H1 (cell line): ENCODE measurements at regions not wholly inside any gene's neighbourhood (a gene's known extent, or its start where the extent isn't known, plus 50 kb on each side); places are given as distances from the start of the nearest gene placed in this dataset.
A peak's percentile ranks its signal among the peaks of the same experiment; 100 is the strongest.

ENCODE experiments used
- CTCF ChIA-PET: fragments of 300-600 bp; sonication (Branson Sonifier 250); formaldehyde crosslinking; loops from one replicate; lab custom pipeline; 2021; ENCODE audit not compliant: partially characterized antibody; lab: Charles Lee
- POLR2A ChIA-PET: fragments of 300-600 bp; sonication (Branson Sonifier 250); formaldehyde crosslinking; loops from one replicate; lab custom pipeline; 2021; ENCODE audit warnings: inconsistent platforms; ENCODE audit not compliant: partially characterized antibody; lab: Charles Lee
- DNase-seq, 2 experiments: peaks; one replicate each; pipeline versions ENCODE4 v3.0.0 to v3.0.0-alpha.2; 2010 to 2022; ENCODE audit warnings: low spot score in 2 of 2, low read depth in 1 of 2, mixed read lengths in 1 of 2
- FAIRE-seq: peaks from 2 replicates; lab custom pipeline; 2011; peaks lifted over from hg19 to GRCh38; lab: Jason Lieb, UNC
- H2AFZ ChIP-seq: 2 replicates; pipeline ENCODE4 v1.8.1; 2012; ENCODE audit warnings: low read length, inconsistent platforms
- H2AK5ac ChIP-seq: 2 replicates; pipeline ENCODE4 v1.6.1; 2013; ENCODE audit warnings: low read depth, low read length
- H2BK120ac ChIP-seq: replicated peaks from 2 replicates; pipeline ENCODE3; 2013; ENCODE audit warnings: low read depth, low read length, inconsistent platforms
- H2BK12ac ChIP-seq: 2 replicates; pipeline ENCODE4 v1.6.1; 2013; ENCODE audit warnings: low read depth, low read length
- H2BK15ac ChIP-seq: 2 replicates; pipeline ENCODE4 v1.6.1; 2013; ENCODE audit warnings: low read length
- H2BK20ac ChIP-seq: 2 replicates; pipeline ENCODE4 v1.6.1; 2013; ENCODE audit warnings: low read length
- H2BK5ac ChIP-seq: 2 replicates; pipeline ENCODE4 v1.6.1; 2013; ENCODE audit warnings: low read depth, low read length
- H3K14ac ChIP-seq: 2 replicates; pipeline ENCODE4 v1.6.1; 2013; ENCODE audit warnings: inconsistent platforms; ENCODE audit not compliant: insufficient read length
- H3K18ac ChIP-seq: 2 replicates; pipeline ENCODE4 v1.6.1; 2013; ENCODE audit warnings: low read length; ENCODE audit errors: extremely low read depth
- H3K23ac ChIP-seq: 2 replicates; pipeline ENCODE4 v1.6.1; 2013; ENCODE audit warnings: inconsistent platforms; ENCODE audit not compliant: insufficient read length
- H3K23me2 ChIP-seq: 2 replicates; pipeline ENCODE4 v1.6.1; 2013; ENCODE audit warnings: low read depth, low read length
- H3K27ac ChIP-seq: 2 replicates; pipeline ENCODE4 v1.6.1; 2011; ENCODE audit warnings: low read depth, low read length, inconsistent platforms
- H3K27me3 ChIP-seq, 4 experiments: replicated peaks in 1 of 4; 1 replicate in 1 of 4; 2 replicates in 3 of 4; pipeline versions ENCODE4 v1.6.1 to v1.8.1; 2011 to 2013; ENCODE audit warnings: low read length in 3 of 4, mild to moderate bottlenecking in 3 of 4, inconsistent platforms in 2 of 4, mixed read lengths in 2 of 4, moderate library complexity in 1 of 4; ENCODE audit not compliant: control insufficient read depth in 3 of 4, insufficient read depth in 3 of 4; ENCODE audit errors: extremely low read depth in 1 of 4
- H3K36me3 ChIP-seq, 4 experiments: 2 replicates each; pipeline versions ENCODE4 v1.6.1 to v1.8.1; 2011 to 2013; ENCODE audit warnings: mild to moderate bottlenecking in 4 of 4, low read length in 3 of 4, moderate library complexity in 2 of 4, control low read depth in 1 of 4, inconsistent platforms in 1 of 4; ENCODE audit not compliant: insufficient read depth in 4 of 4, control insufficient read depth in 2 of 4
- H3K4ac ChIP-seq: replicated peaks from 2 replicates; pipeline ENCODE3; 2013; ENCODE audit warnings: low read length, low read depth, mixed read lengths, inconsistent platforms; ENCODE audit not compliant: insufficient read length
- H3K4me1 ChIP-seq, 4 experiments: replicated peaks in 1 of 4; 1 replicate in 1 of 4; 2 replicates in 3 of 4; pipeline versions ENCODE4 v1.6.1 to v1.8.1; 2011 to 2013; ENCODE audit warnings: low read length in 3 of 4, inconsistent platforms in 2 of 4, mixed read lengths in 1 of 4; ENCODE audit not compliant: insufficient read depth in 4 of 4, control insufficient read depth in 3 of 4
- H3K4me2 ChIP-seq, 2 experiments: 2 replicates each; pipeline versions ENCODE4 v1.6.1 to v1.8.1; 2011 to 2013; ENCODE audit warnings: low read depth in 2 of 2, low read length in 2 of 2, control low read depth in 1 of 2, inconsistent platforms in 1 of 2, mild to moderate bottlenecking in 1 of 2; ENCODE audit not compliant: insufficient read depth in 1 of 2
- H3K4me3 ChIP-seq, 4 experiments: fragments of 200-600, 300-600 bp in 1 of 4; sonication (generic), shearing (Covaris generic), sonication (Bioruptor Twin) in 1 of 4; 2 replicates each; pipeline versions ENCODE4 v1.5.1 to v1.8.1; 2011 to 2016; ENCODE audit warnings: low read length in 4 of 4, low read depth in 3 of 4, control low read depth in 2 of 4, inconsistent platforms in 2 of 4, mild to moderate bottlenecking in 2 of 4, mixed read lengths in 1 of 4, moderate library complexity in 1 of 4; ENCODE audit not compliant: insufficient read depth in 2 of 4; ENCODE audit errors: extremely low read depth in 1 of 4
- H3K56ac ChIP-seq: replicated peaks from 2 replicates; pipeline ENCODE3; 2013; ENCODE audit warnings: low read depth, mild to moderate bottlenecking, mixed read lengths, low read length, inconsistent platforms; ENCODE audit not compliant: insufficient read length
- H3K79me1 ChIP-seq: 2 replicates; pipeline ENCODE4 v1.6.1; 2013; ENCODE audit warnings: low read depth, low read length, control low read depth
- H3K79me2 ChIP-seq, 2 experiments: 2 replicates each; pipeline versions ENCODE4 v1.6.1 to v1.8.1; 2012 to 2013; ENCODE audit warnings: low read length in 2 of 2, mild to moderate bottlenecking in 2 of 2, inconsistent platforms in 1 of 2; ENCODE audit not compliant: insufficient read depth in 2 of 2, control insufficient read depth in 1 of 2
- H3K9ac ChIP-seq, 4 experiments: replicated peaks in 1 of 4; 1 replicate in 1 of 4; 2 replicates in 3 of 4; pipeline versions ENCODE4 v1.6.1 to v1.8.1; 2011 to 2013; ENCODE audit warnings: low read depth in 3 of 4, low read length in 3 of 4, control low read depth in 2 of 4, mild to moderate bottlenecking in 2 of 4, moderate library complexity in 2 of 4, inconsistent platforms in 1 of 4; ENCODE audit errors: extremely low read depth in 1 of 4
- H3K9me3 ChIP-seq, 2 experiments: 2 replicates each; pipeline versions ENCODE4 v1.6.1 to v1.8.1; 2012 to 2013; ENCODE audit warnings: mild to moderate bottlenecking in 2 of 2, moderate library complexity in 2 of 2, control low read depth in 1 of 2, inconsistent platforms in 1 of 2, low read depth in 1 of 2, low read length in 1 of 2, mixed read lengths in 1 of 2; ENCODE audit not compliant: insufficient read depth in 2 of 2
- H4K20me1 ChIP-seq, 2 experiments: replicated peaks in 1 of 2; 2 replicates each; pipeline versions ENCODE3 to v1.8.1; 2011 to 2013; ENCODE audit warnings: inconsistent platforms in 2 of 2, low read length in 2 of 2, mild to moderate bottlenecking in 1 of 2; ENCODE audit not compliant: insufficient read depth in 2 of 2, control insufficient read depth in 1 of 2
- H4K5ac ChIP-seq: 2 replicates; pipeline ENCODE4 v1.6.1; 2013; ENCODE audit warnings: low read length, low read depth, mixed read lengths, inconsistent platforms; ENCODE audit not compliant: insufficient read length
- H4K8ac ChIP-seq: 2 replicates; pipeline ENCODE4 v1.8.0; 2013; ENCODE audit warnings: mild to moderate bottlenecking, moderate library complexity, low read length, inconsistent platforms; ENCODE audit not compliant: insufficient read depth; ENCODE audit errors: extremely low read depth
- H4K91ac ChIP-seq: replicated peaks from 2 replicates; pipeline ENCODE3; 2013; ENCODE audit warnings: low read length, mixed read lengths, inconsistent platforms; ENCODE audit not compliant: insufficient read length
- CTBP2 ChIP-seq: IDR thresholded peaks from 2 replicates; pipeline ENCODE4 v1.7.0; 2011; ENCODE audit warnings: borderline replicate concordance, mild to moderate bottlenecking, moderate library complexity, mixed read lengths, low read length; ENCODE audit not compliant: insufficient read depth, insufficient read length
- EP300 ChIP-seq, 2 experiments: IDR thresholded peaks; 1 replicate in 1 of 2; 2 replicates in 1 of 2; pipeline ENCODE4 v1.6.1; 2011 to 2012; ENCODE audit warnings: low read depth in 2 of 2, low read length in 2 of 2, mild to moderate bottlenecking in 2 of 2, borderline replicate concordance in 1 of 2, inconsistent platforms in 1 of 2, moderate library complexity in 1 of 2
- EZH2 ChIP-seq: fragments of 200-600 bp; sonication (generic); IDR thresholded peaks from 2 replicates; pipeline ENCODE4 v1.7.1; 2012; ENCODE audit warnings: low read depth, mild to moderate bottlenecking, moderate library complexity, low read length, inconsistent platforms; ENCODE audit not compliant: severe bottlenecking
- GABPA ChIP-seq: IDR thresholded peaks from 2 replicates; pipeline ENCODE4 v1.6.1; 2011; ENCODE audit warnings: mild to moderate bottlenecking, low read length, moderate library complexity, borderline replicate concordance; ENCODE audit not compliant: insufficient read depth
- HDAC2 ChIP-seq, 2 experiments: fragments of 300-600 bp in 1 of 2; sonication (generic) in 1 of 2; IDR thresholded peaks; 2 replicates each; pipeline ENCODE4 v1.6.1; 2011 to 2012; ENCODE audit warnings: low read depth in 2 of 2, low read length in 2 of 2, mild to moderate bottlenecking in 2 of 2, moderate library complexity in 2 of 2, borderline replicate concordance in 1 of 2, inconsistent platforms in 1 of 2
- HDAC6 ChIP-seq: IDR thresholded peaks from one replicate; pipeline ENCODE4 v1.7.1; 2012; ENCODE audit warnings: low read depth, mild to moderate bottlenecking, inconsistent platforms, low read length, moderate library complexity
- RFX5 ChIP-seq: IDR thresholded peaks from 2 replicates; pipeline ENCODE4 v1.6.1; 2011; ENCODE audit warnings: low read depth, low read length, improper control_type of control experiment, borderline replicate concordance
- SIX5 ChIP-seq: IDR thresholded peaks from 2 replicates; pipeline ENCODE4 v1.6.1; 2011; ENCODE audit warnings: mild to moderate bottlenecking, low read depth, low read length
- SP4 ChIP-seq: IDR thresholded peaks from 2 replicates; pipeline ENCODE4 v1.6.1; 2012; ENCODE audit warnings: low read length, inconsistent platforms
- SRF ChIP-seq: IDR thresholded peaks from 2 replicates; pipeline ENCODE4 v1.6.1; 2011; ENCODE audit warnings: mild to moderate bottlenecking, low read depth, low read length, moderate library complexity
- TBP ChIP-seq: IDR thresholded peaks from 2 replicates; pipeline ENCODE4 v1.6.1; 2011; ENCODE audit warnings: low read depth, low read length, improper control_type of control experiment
- TCF12 ChIP-seq: IDR thresholded peaks from 2 replicates; pipeline ENCODE4 v1.6.1; 2011; ENCODE audit warnings: low read depth, mild to moderate bottlenecking, low read length
- ZNF274 ChIP-seq: IDR thresholded peaks from 2 replicates; pipeline ENCODE4 v1.7.0; 2012; ENCODE audit warnings: low read length, borderline replicate concordance; ENCODE audit errors: extremely low read depth
- WGBS, 2 experiments: shearing (Covaris generic) in 1 of 2; methylation state at CpG; one replicate each; pipeline versions ENCODE4 v1.1.6 to v1.1.7; 2013 to 2015; ENCODE audit warnings: low lambda C conversion rate in 2 of 2, mixed read lengths in 2 of 2, inconsistent platforms in 1 of 2, low coverage in 1 of 2, missing lambda C conversion rate in 1 of 2; ENCODE audit not compliant: insufficient replicate concordance in 2 of 2, insufficient coverage in 1 of 2, insufficient read length in 1 of 2; ENCODE audit errors: extremely low coverage in 1 of 2, missing lambda C conversion rate in 1 of 2; 5-methylcytosine and 5-hydroxymethylcytosine counted together
- TF ChIP-seq, protein P1 (sequence below): IDR thresholded peaks from 2 replicates; pipeline ENCODE4 v1.6.1; 2012; ENCODE audit warnings: inconsistent platforms

DNA sequence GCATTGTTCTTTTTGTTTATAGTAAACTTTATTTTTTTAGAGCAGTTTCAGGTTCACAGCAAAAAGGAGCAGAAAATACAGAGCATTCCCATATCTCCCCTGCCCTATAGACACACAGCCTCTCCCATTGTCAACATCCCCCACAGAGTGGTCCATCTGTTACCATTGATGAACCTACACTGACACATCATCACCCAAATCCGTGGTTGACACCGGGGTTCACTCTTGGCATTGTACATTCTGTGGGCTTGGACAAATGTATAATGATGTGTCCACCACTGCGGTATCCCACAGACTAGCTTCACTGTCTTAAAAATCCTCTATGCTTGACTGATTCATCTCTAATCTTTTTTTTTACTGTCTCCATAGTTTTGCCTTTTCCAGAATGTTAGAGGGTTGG is 120.7 kb upstream of the SPATA31C2 start:
- H2BK20ac ChIP-seq: no peak overlapping the region
- H2AFZ ChIP-seq: 0 out of 2 replicates have a peak overlapping the region, but pooled peaks have one; percentile 82
- no peaks in the 10 kb centered on the region for H4K20me1 ChIP-seq
- no peak overlapping the region for H3K4me2 ChIP-seq
- no peaks in the 10 kb centered on the region for H3K79me1 ChIP-seq
- H2BK120ac ChIP-seq: no peak overlapping the region
- no peak overlapping the region for H3K18ac ChIP-seq
- FAIRE-seq (no peak), DNase-seq (no peak)
- no peaks in the 10 kb centered on the region for H3K27me3 ChIP-seq
- no peaks in the 10 kb centered on the region for H3K79me2 ChIP-seq
- no peak overlapping the region for H2BK12ac ChIP-seq
- H3K23ac ChIP-seq: no peak overlapping the region
- no peaks in the 10 kb centered on the region for H3K9me3 ChIP-seq
- ChIA-PET CTCF (no interaction called here), POLR2A (no interaction called here)
- no peak overlapping the region for H3K56ac ChIP-seq
- WGBS, 2 experiments: 94% methylated on average over 3 of the region's 3 CpGs; no CpG with 5 or more reads in 1 of the 2 experiments
- no peak overlapping the region for H3K27ac ChIP-seq
- H3K14ac ChIP-seq: no peak overlapping the region
- H3K23me2 ChIP-seq: no peaks in the 10 kb centered on the region
- H2BK5ac ChIP-seq: no peak overlapping the region
- no peak overlapping the region for H4K8ac ChIP-seq
- H4K5ac ChIP-seq: no peak overlapping the region
- no peak overlapping the region for H2BK15ac ChIP-seq
- H3K4ac ChIP-seq: no peak overlapping the region
- peaks cover 0 to 1% (median 0%) of the 10 kb centered on the region in 4 experiments; a peak in 1 of 7 replicates for H3K4me1 ChIP-seq
- H3K4me3 ChIP-seq: no peak overlapping the region
- H3K9ac ChIP-seq: no peak overlapping the region
- H3K36me3 ChIP-seq: no peaks in the 10 kb centered on the region
- H4K91ac ChIP-seq: no peak overlapping the region
- no peak overlapping the region for H2AK5ac ChIP-seq
- TF ChIP-seq SIX5: no peak
- no peak for TF ChIP-seq EP300 (IDR thresholded peaks at IDR 0.05; ENCODE audit: borderline replicate concordance in 1 of 2, low read depth in 2 of 2, low read length in 2 of 2)
- TF ChIP-seq, protein P1, sequence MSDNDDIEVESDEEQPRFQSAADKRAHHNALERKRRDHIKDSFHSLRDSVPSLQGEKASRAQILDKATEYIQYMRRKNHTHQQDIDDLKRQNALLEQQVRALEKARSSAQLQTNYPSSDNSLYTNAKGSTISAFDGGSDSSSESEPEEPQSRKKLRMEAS: no peak
- no peak for TF ChIP-seq HDAC6
- TF ChIP-seq TCF12: no peak
- no peak for TF ChIP-seq SRF
- TF ChIP-seq CTBP2: no peak
- no peak for TF ChIP-seq RFX5
- TF ChIP-seq HDAC2 (IDR thresholded peaks at IDR 0.05; ENCODE audit: borderline replicate concordance in 1 of 2, low read depth in 2 of 2, low read length in 2 of 2): no peak
- no peak for TF ChIP-seq TBP
- TF ChIP-seq SP4: no peak
- TF ChIP-seq ZNF274: no peak
- TF ChIP-seq EZH2: no peak
- TF ChIP-seq GABPA: no peak
